ENCODE measurements at regions not wholly inside any gene's neighbourhood (a gene's known extent, or its start where the extent isn't known, plus 50 kb on each side); places are given as distances from the start of the nearest gene placed in this dataset.

GRCh38 chr5:35294017-35294416 lies 63.7 kb upstream of the PRLR start:
- no peaks in the 10 kb centered on the region for H3K36me3 Mint-ChIP-seq (ENCODE audit: insufficient read depth, unreplicated experiment)
- CTCF ChIA-PET: no interaction called here
- no TSS peak for BruUV-seq (replicated peaks)
- TF ChIP-seq CTCF (IDR thresholded peaks at IDR 0.05; ENCODE audit: unreplicated experiment): no peak
- intact Hi-C loops (cut with micrococcal nuclease; ENCODE audit: unreplicated experiment): no loop called here
- H3K27me3 Mint-ChIP-seq (ENCODE audit: unreplicated experiment): no peaks in the 10 kb centered on the region
- no peak overlapping the region for H3K4me3 Mint-ChIP-seq (ENCODE audit: low read depth, unreplicated experiment)
- peaks cover 10% of the 10 kb centered on the region for H3K9me3 Mint-ChIP-seq (ENCODE audit: low read depth, unreplicated experiment)
- H3K27ac Mint-ChIP-seq (ENCODE audit: unreplicated experiment): no peak overlapping the region
- DNase-seq: no peak
- no peaks in the 10 kb centered on the region for H3K4me1 Mint-ChIP-seq (ENCODE audit: low read depth, unreplicated experiment)

- Mint-ChIP-seq H3K27ac (ENCODE audit: unreplicated experiment) (no peak overlapping the region), H3K4me1 (ENCODE audit: low read depth, unreplicated experiment) (no peaks in the 10 kb centered on the region), H3K4me3 (ENCODE audit: low read depth, unreplicated experiment) (no peak overlapping the region), H3K9me3 (ENCODE audit: low read depth, unreplicated experiment) (peaks cover 11% of the 10 kb centered on the region), H3K36me3 (ENCODE audit: insufficient read depth, unreplicated experiment) (no peaks in the 10 kb centered on the region), H3K27me3 (ENCODE audit: unreplicated experiment) (no peaks in the 10 kb centered on the region)
- CTCF ChIA-PET: no interaction called here
- DNase-seq: no peak
- BruUV-seq (replicated peaks): no TSS peak
- intact Hi-C loops (cut with micrococcal nuclease; ENCODE audit: unreplicated experiment): no loop called here
- no peak for TF ChIP-seq CTCF (IDR thresholded peaks at IDR 0.05; ENCODE audit: unreplicated experiment)
Observed at GRCh38 chr5:35285435-35285834, 55.1 kb upstream of the PRLR start.

GRCh38 chr5:35285011-35285410 lies 54.7 kb upstream of the PRLR start:
- no peak for DNase-seq
- peaks cover 11% of the 10 kb centered on the region for H3K9me3 Mint-ChIP-seq (ENCODE audit: low read depth, unreplicated experiment)
- no peak overlapping the region for H3K4me3 Mint-ChIP-seq (ENCODE audit: low read depth, unreplicated experiment)
- H3K36me3 Mint-ChIP-seq (ENCODE audit: insufficient read depth, unreplicated experiment): no peaks in the 10 kb centered on the region
- H3K27ac Mint-ChIP-seq (ENCODE audit: unreplicated experiment): no peak overlapping the region
- CTCF ChIA-PET: no interaction called here
- no peak for TF ChIP-seq CTCF (IDR thresholded peaks at IDR 0.05; ENCODE audit: unreplicated experiment)
- intact Hi-C loops (cut with micrococcal nuclease; ENCODE audit: unreplicated experiment): no loop called here
- H3K27me3 Mint-ChIP-seq (ENCODE audit: unreplicated experiment): no peaks in the 10 kb centered on the region
- no TSS peak for BruUV-seq (replicated peaks)
- H3K4me1 Mint-ChIP-seq (ENCODE audit: low read depth, unreplicated experiment): no peaks in the 10 kb centered on the region

GRCh38 chr5:35284364-35284763 lies 54.1 kb upstream of the PRLR start:
- Mint-ChIP-seq H3K4me3 (ENCODE audit: low read depth, unreplicated experiment) (no peak overlapping the region), H3K27ac (ENCODE audit: unreplicated experiment) (no peak overlapping the region), H3K9me3 (ENCODE audit: low read depth, unreplicated experiment) (peaks cover 9% of the 10 kb centered on the region), H3K4me1 (ENCODE audit: low read depth, unreplicated experiment) (no peaks in the 10 kb centered on the region), H3K36me3 (ENCODE audit: insufficient read depth, unreplicated experiment) (no peaks in the 10 kb centered on the region), H3K27me3 (ENCODE audit: unreplicated experiment) (no peaks in the 10 kb centered on the region)
- no peak for DNase-seq
- CTCF ChIA-PET: no interaction called here
- no peak for TF ChIP-seq CTCF (IDR thresholded peaks at IDR 0.05; ENCODE audit: unreplicated experiment)
- no TSS peak for BruUV-seq (replicated peaks)
- intact Hi-C loops (cut with micrococcal nuclease; ENCODE audit: unreplicated experiment): no loop called here

- no peak for DNase-seq
- no TSS peak for BruUV-seq (replicated peaks)
- Mint-ChIP-seq H3K4me1 (ENCODE audit: low read depth, unreplicated experiment) (no peaks in the 10 kb centered on the region), H3K27me3 (ENCODE audit: unreplicated experiment) (no peaks in the 10 kb centered on the region), H3K27ac (ENCODE audit: unreplicated experiment) (no peak overlapping the region), H3K4me3 (ENCODE audit: low read depth, unreplicated experiment) (no peak overlapping the region), H3K9me3 (ENCODE audit: low read depth, unreplicated experiment) (peaks cover 8% of the 10 kb centered on the region), H3K36me3 (ENCODE audit: insufficient read depth, unreplicated experiment) (no peaks in the 10 kb centered on the region)
- intact Hi-C loops (cut with micrococcal nuclease; ENCODE audit: unreplicated experiment): no loop called here
- CTCF ChIA-PET: no interaction called here
- no peak for TF ChIP-seq CTCF (IDR thresholded peaks at IDR 0.05; ENCODE audit: unreplicated experiment)
Observed at GRCh38 chr5:35282810-35283209, 52.5 kb upstream of the PRLR start.
